SK-N-SH (cell line): ENCODE measurements at regions not wholly inside any gene's neighbourhood (a gene's known extent, or its start where the extent isn't known, plus 50 kb on each side); places are given as distances from the start of the nearest gene placed in this dataset.
A peak's percentile ranks its signal among the peaks of the same experiment; 100 is the strongest.

Source experiments
- CTCF ChIA-PET: fragments of 300-600, 350-600 bp; formaldehyde crosslinking; extraction: SDS; loops from one replicate; lab custom pipeline; 2021; lab: Yijun Ruan, JAX
- POLR2A ChIA-PET: fragments of 350-600 bp; sonication (Branson Sonifier 250); formaldehyde crosslinking; extraction: SDS; loops from one replicate; lab custom pipeline; 2020; ENCODE audit warnings: antibody characterized with exemption, inconsistent platforms; lab: Yijun Ruan, JAX
- DNase-seq: peaks from one replicate; pipeline ENCODE4 v3.0.0; 2012
- H2AFZ ChIP-seq: fragments of 200-600 bp; sonication (generic); 2 replicates; pipeline ENCODE4 v1.8.1; 2016; ENCODE audit warnings: antibody characterized with exemption, mild to moderate bottlenecking, low read depth
- H3F3A ChIP-seq: fragments of 200-600 bp; sonication (generic); replicated peaks from 2 replicates; pipeline ENCODE3; 2016; ENCODE audit warnings: antibody characterized with exemption, mild to moderate bottlenecking; ENCODE audit not compliant: insufficient read depth
- H3K27ac ChIP-seq, 2 experiments: fragments of 200-500 bp in 1 of 2; fragments of 200-600 bp in 1 of 2; sonication (Bioruptor generic) in 1 of 2; sonication (generic), shearing (Covaris generic) in 1 of 2; 2 replicates each; pipeline versions ENCODE4 v1.5.1 to v1.6.1; 2014 to 2016; ENCODE audit warnings: low read depth in 2 of 2, inconsistent platforms in 1 of 2, low read length in 1 of 2, mild to moderate bottlenecking in 1 of 2, mixed read lengths in 1 of 2
- H3K27me3 ChIP-seq: fragments of 200-600 bp; sonication (generic), shearing (Covaris generic); 2 replicates; pipeline ENCODE4 v1.6.1; 2016; ENCODE audit warnings: mixed run types; ENCODE audit not compliant: insufficient read depth
- H3K36me3 ChIP-seq, 2 experiments: fragments of 200-500 bp in 1 of 2; fragments of 200-600 bp in 1 of 2; sonication (Bioruptor generic) in 1 of 2; sonication (generic) in 1 of 2; replicated peaks in 1 of 2; 2 replicates each; pipeline versions ENCODE3 to v1.5.1; 2014 to 2016; ENCODE audit warnings: low read length in 1 of 2, mild to moderate bottlenecking in 1 of 2; ENCODE audit not compliant: insufficient read depth in 2 of 2, control insufficient read depth in 1 of 2
- H3K4me1 ChIP-seq, 2 experiments: fragments of 200-500 bp in 1 of 2; fragments of 200-600 bp in 1 of 2; sonication (Bioruptor generic) in 1 of 2; sonication (generic), shearing (Covaris generic) in 1 of 2; 2 replicates each; pipeline versions ENCODE4 v1.5.1 to v1.6.1; 2014 to 2016; ENCODE audit warnings: low read depth in 1 of 2, low read length in 1 of 2, mixed run types in 1 of 2; ENCODE audit not compliant: insufficient read depth in 2 of 2, control insufficient read depth in 1 of 2
- H3K4me2 ChIP-seq: fragments of 200-600 bp; sonication (generic), shearing (Covaris generic); 2 replicates; pipeline ENCODE4 v1.6.1; 2017; ENCODE audit warnings: mixed run types
- H3K4me3 ChIP-seq, 2 experiments: fragments of 200-500 bp in 1 of 2; fragments of 200-600 bp in 1 of 2; sonication (Bioruptor generic) in 1 of 2; sonication (generic), shearing (Covaris generic) in 1 of 2; 2 replicates each; pipeline versions ENCODE4 v1.5.1 to v1.8.1; 2014 to 2016; ENCODE audit warnings: low read depth in 2 of 2, inconsistent platforms in 1 of 2, low read length in 1 of 2, mild to moderate bottlenecking in 1 of 2, mixed read lengths in 1 of 2, moderate library complexity in 1 of 2
- H3K79me2 ChIP-seq: fragments of 200-600 bp; sonication (generic); 2 replicates; pipeline ENCODE4 v1.8.1; 2017; ENCODE audit warnings: mild to moderate bottlenecking; ENCODE audit not compliant: insufficient read depth
- H3K9ac ChIP-seq: fragments of 200-600 bp; sonication (generic); 2 replicates; pipeline ENCODE4 v1.6.1; 2017; ENCODE audit warnings: mixed run types
- H3K9me2 ChIP-seq: fragments of 200-600 bp; sonication (generic); 2 replicates; pipeline ENCODE4 v1.6.1; 2017; ENCODE audit warnings: mixed run types
- H3K9me3 ChIP-seq: fragments of 200-600 bp; sonication (generic); 2 replicates; pipeline ENCODE4 v1.6.1; 2017; ENCODE audit warnings: mixed run types, mild to moderate bottlenecking, moderate library complexity
- H4K20me1 ChIP-seq: fragments of 200-600 bp; sonication (generic); 2 replicates; pipeline ENCODE4 v1.6.1; 2017; ENCODE audit warnings: mild to moderate bottlenecking, mixed run types; ENCODE audit not compliant: insufficient read depth
- CHD2 ChIP-seq: fragments of 150-350 bp; IDR thresholded peaks from 2 replicates; pipeline ENCODE4 v1.6.1; 2018; ENCODE audit warnings: low read length; ENCODE audit not compliant: partially characterized antibody
- CTCF ChIP-seq: fragments of 200-600 bp; sonication (generic); IDR thresholded peaks from 2 replicates; pipeline ENCODE4 v1.6.1; 2017; ENCODE audit warnings: antibody characterized with exemption, mild to moderate bottlenecking, moderate library complexity
- ELF1 ChIP-seq: IDR thresholded peaks from 2 replicates; pipeline ENCODE4 v1.4.0; 2012
- EZH2phosphoT487 ChIP-seq: fragments of 200-600 bp; sonication (generic); IDR thresholded peaks from 2 replicates; pipeline ENCODE4 v1.6.1; 2017; ENCODE audit warnings: low read depth, mixed run types, mild to moderate bottlenecking, antibody characterized with exemption, moderate library complexity, borderline replicate concordance
- FOXM1 ChIP-seq: IDR thresholded peaks from 2 replicates; pipeline ENCODE4 v1.4.0; 2012; ENCODE audit warnings: low read depth, mild to moderate bottlenecking
- GABPA ChIP-seq: IDR thresholded peaks from 2 replicates; pipeline ENCODE4 v1.4.0; 2012; ENCODE audit warnings: low read depth, mild to moderate bottlenecking
- GATA2 ChIP-seq: sonication (generic); formaldehyde crosslinking; IDR thresholded peaks from 2 replicates; pipeline ENCODE4 v1.5.0; 2020; ENCODE audit warnings: mild to moderate bottlenecking, missing genetic modification reagents
- JUND ChIP-seq: IDR thresholded peaks from 2 replicates; pipeline ENCODE4 v1.4.0; 2012
- MEF2A ChIP-seq: IDR thresholded peaks from 2 replicates; pipeline ENCODE4 v1.4.0; 2012; ENCODE audit warnings: low read depth, borderline replicate concordance
- MXI1 ChIP-seq: IDR thresholded peaks from 2 replicates; pipeline ENCODE4 v1.6.1; 2012; ENCODE audit warnings: mild to moderate bottlenecking, low read depth, low read length, improper control_type of control experiment
- NFIC ChIP-seq: IDR thresholded peaks from 2 replicates; pipeline ENCODE4 v1.4.0; 2012; ENCODE audit warnings: borderline replicate concordance
- PBX3 ChIP-seq: IDR thresholded peaks from 2 replicates; pipeline ENCODE4; 2012
- RCOR1 ChIP-seq: fragments of 150-350 bp; IDR thresholded peaks from 2 replicates; pipeline ENCODE4 v1.6.1; 2017; ENCODE audit warnings: antibody characterized with exemption, low read length
- RFX5 ChIP-seq: IDR thresholded peaks from 2 replicates; pipeline ENCODE4 v1.6.1; 2012; ENCODE audit warnings: mild to moderate bottlenecking, improper control_type of control experiment, low read length
- SMC3 ChIP-seq: IDR thresholded peaks from 2 replicates; pipeline ENCODE4 v1.6.1; 2012; ENCODE audit warnings: low read depth, low read length, improper control_type of control experiment
- TEAD4 ChIP-seq: IDR thresholded peaks from 2 replicates; pipeline ENCODE4 v1.4.0; 2012; ENCODE audit warnings: mild to moderate bottlenecking, borderline replicate concordance; ENCODE audit not compliant: insufficient read depth
- USF2 ChIP-seq: fragments of 150-350 bp; IDR thresholded peaks from 2 replicates; pipeline ENCODE4 v1.6.1; 2017; ENCODE audit warnings: antibody characterized with exemption, low read length, low read depth, borderline replicate concordance
- WGBS: methylation state at CpG from one replicate; pipeline ENCODE4 v1.1.6; 2017; ENCODE audit warnings: low lambda C conversion rate; 5-methylcytosine and 5-hydroxymethylcytosine counted together

- H3K9ac ChIP-seq: peak overlapping the region; percentile 45; the same call in 1 of the 2 replicates
- H3K4me2 ChIP-seq: peak overlapping the region; percentile 98
- H3K36me3 ChIP-seq: no peaks in the 10 kb centered on the region
- peaks cover 0 to 11% of the 10 kb centered on the region in 2 experiments; a peak in 3 of 4 replicates for H3K4me1 ChIP-seq
- no peaks in the 10 kb centered on the region for H3F3A ChIP-seq
- H4K20me1 ChIP-seq: no peaks in the 10 kb centered on the region
- no peak for TF ChIP-seq ELF1
- no peak for TF ChIP-seq CTCF
- TF ChIP-seq GATA2 (CRISPR knock-in tag): no peak
- TF ChIP-seq USF2: no peak
- TF ChIP-seq JUND: no peak
- no peak for TF ChIP-seq NFIC
- TF ChIP-seq CHD2: no peak
- no peaks in the 10 kb centered on the region for H3K79me2 ChIP-seq
- DNase-seq: peak; percentile 17
- H3K27ac ChIP-seq: no peak overlapping the region; a peak in 1 of 4 replicates
- ChIA-PET POLR2A (no interaction called here), CTCF (no interaction called here)
- no peaks in the 10 kb centered on the region for H3K9me3 ChIP-seq
- H3K9me2 ChIP-seq: no peaks in the 10 kb centered on the region
- peaks cover 6% of the 10 kb centered on the region; the same call in 1 of the 2 replicates for H3K27me3 ChIP-seq
- 26% methylated on average over 2 of the region's 2 CpGs for WGBS
- H3K4me3 ChIP-seq: peak overlapping the region; percentile 65 to 78
- peak overlapping the region; percentile 92 for H2AFZ ChIP-seq
Measured at GRCh38 chr12:24560831-24561271, 388.1 kb downstream of the BCAT1 start.

GRCh38 chr12:24560192-24560775 lies 388.6 kb downstream of the BCAT1 start:
- H3F3A ChIP-seq: no peaks in the 10 kb centered on the region
- peaks cover 0 to 11% of the 10 kb centered on the region in 2 experiments; a peak in 3 of 4 replicates for H3K4me1 ChIP-seq
- H3K27me3 ChIP-seq: peaks cover 6% of the 10 kb centered on the region; the same call in 1 of the 2 replicates
- CTCF ChIA-PET: interaction anchor here (1.2 kb wide), 1 partner anchor 444 kb away, joined by 4 read pairs; no protein-coding TSS in a partner anchor
- no peak for DNase-seq
- no peak overlapping the region for H3K9ac ChIP-seq
- H2AFZ ChIP-seq: no peak overlapping the region
- no peaks in the 10 kb centered on the region for H4K20me1 ChIP-seq
- TF ChIP-seq FOXM1: no peak
- TF ChIP-seq GABPA: no peak
- TF ChIP-seq RCOR1: no peak
- no peak for TF ChIP-seq JUND
- no peak for TF ChIP-seq GATA2 (CRISPR knock-in tag)
- TF ChIP-seq ELF1: no peak
- TF ChIP-seq MXI1: no peak
- TF ChIP-seq PBX3: no peak
- TF ChIP-seq NFIC: no peak
- no peak for TF ChIP-seq TEAD4
- TF ChIP-seq RFX5: no peak
- TF ChIP-seq EZH2phosphoT487: no peak
- no peak for TF ChIP-seq SMC3
- TF ChIP-seq MEF2A: no peak
- TF ChIP-seq USF2: no peak
- H3K27ac ChIP-seq: no peak overlapping the region; a peak in 1 of 4 replicates
- H3K9me3 ChIP-seq: no peaks in the 10 kb centered on the region
- no peaks in the 10 kb centered on the region for H3K36me3 ChIP-seq
- H3K79me2 ChIP-seq: no peaks in the 10 kb centered on the region
- 0 out of 2 replicates have a peak overlapping the region, but pooled peaks have one; percentile 98 for H3K4me2 ChIP-seq
- POLR2A ChIA-PET: interaction anchor here (0.7 kb wide), 1 partner anchor 1424 kb away, joined by 3 read pairs; no protein-coding TSS in a partner anchor
- no peaks in the 10 kb centered on the region for H3K9me2 ChIP-seq
- no peak overlapping the region for H3K4me3 ChIP-seq
- WGBS: 40% methylated on average over 2 of the region's 2 CpGs
